Neural cell (in vitro differentiated cells): ENCODE measurements at regions not wholly inside any gene's neighbourhood (a gene's known extent, or its start where the extent isn't known, plus 50 kb on each side); places are given as distances from the start of the nearest gene placed in this dataset.

ENCODE experiments used
- H2AFZ ChIP-seq: fragments of 200-600, 300-800 bp; sonication (generic), shearing (Covaris generic); 2 replicates; pipeline ENCODE4 v1.6.0; 2014; ENCODE audit warnings: low read depth, mild to moderate bottlenecking, antibody characterized with exemption, low read length, moderate library complexity
- H3F3A ChIP-seq: fragments of 200-600 bp; shearing (Covaris generic); 2 replicates; pipeline ENCODE4 v1.6.1; 2016; ENCODE audit warnings: mild to moderate bottlenecking, moderate library complexity, mixed read lengths, antibody characterized with exemption, low read length; ENCODE audit not compliant: insufficient read depth, poor library complexity, severe bottlenecking
- H3K27ac ChIP-seq: fragments of 200-600, 300-800 bp; sonication (generic), shearing (Covaris generic); 2 replicates; pipeline ENCODE4 v1.5.1; 2014; ENCODE audit warnings: mild to moderate bottlenecking, low read length, moderate library complexity
- H3K27me3 ChIP-seq: fragments of 300-800, 200-600 bp; sonication (generic), shearing (Covaris generic); 2 replicates; pipeline ENCODE4 v1.6.0; 2014; ENCODE audit warnings: mild to moderate bottlenecking, low read depth, low read length, moderate library complexity; ENCODE audit not compliant: insufficient read depth
- H3K36me3 ChIP-seq: fragments of 300-800, 200-600 bp; sonication (generic), shearing (Covaris generic); 2 replicates; pipeline ENCODE4 v1.5.1; 2014; ENCODE audit warnings: mild to moderate bottlenecking, antibody characterized with exemption, low read length, moderate library complexity; ENCODE audit not compliant: insufficient read depth
- H3K4me2 ChIP-seq: fragments of 300-800, 200-600 bp; sonication (generic), shearing (Covaris generic); 2 replicates; pipeline ENCODE4 v1.6.0; 2014; ENCODE audit warnings: mild to moderate bottlenecking, low read length
- H3K4me3 ChIP-seq: fragments of 300-800, 200-600 bp; sonication (generic), shearing (Covaris generic); 2 replicates; pipeline ENCODE4 v1.5.1; 2014; ENCODE audit warnings: mild to moderate bottlenecking, low read length, moderate library complexity
- H3K79me2 ChIP-seq: fragments of 200-600 bp; shearing (Covaris generic); replicated peaks from 2 replicates; pipeline ENCODE4 v1.6.0; 2014; ENCODE audit warnings: mild to moderate bottlenecking, low read length, moderate library complexity; ENCODE audit not compliant: insufficient read depth
- H3K9ac ChIP-seq: fragments of 300-800, 200-600 bp; sonication (generic), shearing (Covaris generic); 2 replicates; pipeline ENCODE4 v1.6.1; 2016; ENCODE audit warnings: mild to moderate bottlenecking, low read length, mixed read lengths
- H3K9me2 ChIP-seq: fragments of 200-600 bp; shearing (Covaris generic); 2 replicates; pipeline ENCODE4 v1.6.1; 2016; ENCODE audit warnings: mild to moderate bottlenecking, low read length, mixed read lengths; ENCODE audit not compliant: insufficient read depth
- H3K9me3 ChIP-seq: fragments of 200-600, 300-800 bp; sonication (generic), shearing (Covaris generic); 2 replicates; pipeline ENCODE4 v1.6.1; 2016; ENCODE audit warnings: mild to moderate bottlenecking, mixed run types, low read length, moderate library complexity, mixed read lengths
- H4K20me1 ChIP-seq: fragments of 200-600 bp; shearing (Covaris generic); 2 replicates; pipeline ENCODE4 v1.6.1; 2016; ENCODE audit warnings: mild to moderate bottlenecking, mixed run types; ENCODE audit not compliant: insufficient read depth
- EP300 ChIP-seq: fragments of 450-650 bp; conservative IDR thresholded peaks from 2 replicates; pipeline ENCODE4 v1.6.1; 2014; ENCODE audit warnings: antibody characterized with exemption, mild to moderate bottlenecking, moderate library complexity; ENCODE audit not compliant: poor library complexity, severe bottlenecking
- EZH2 ChIP-seq: fragments of 200-600, 300-800 bp; shearing (Covaris generic), sonication (generic); IDR thresholded peaks from 2 replicates; pipeline ENCODE4 v1.6.1; 2014; ENCODE audit warnings: antibody characterized with exemption, low read length, borderline replicate concordance, mild to moderate bottlenecking; ENCODE audit not compliant: insufficient read depth, poor library complexity, severe bottlenecking
- MXI1 ChIP-seq: fragments of 450-650 bp; conservative IDR thresholded peaks from 2 replicates; pipeline ENCODE4 v1.6.1; 2014; ENCODE audit warnings: antibody characterized with exemption, mild to moderate bottlenecking; ENCODE audit not compliant: poor library complexity, severe bottlenecking
- POLR2AphosphoS5 ChIP-seq: IDR thresholded peaks from 2 replicates; pipeline ENCODE4 v1.6.1; 2012
- RAD21 ChIP-seq: fragments of 450-650 bp; conservative IDR thresholded peaks from 2 replicates; pipeline ENCODE4 v1.6.1; 2014; ENCODE audit warnings: antibody characterized with exemption, mild to moderate bottlenecking, moderate library complexity
- SMC3 ChIP-seq: fragments of 450-650 bp; conservative IDR thresholded peaks from 2 replicates; pipeline ENCODE4 v1.6.1; 2014; ENCODE audit warnings: antibody characterized with exemption, mild to moderate bottlenecking, moderate library complexity; ENCODE audit not compliant: poor library complexity
- TAF1 ChIP-seq: IDR thresholded peaks from 2 replicates; pipeline ENCODE4 v1.6.1; 2012; ENCODE audit warnings: low read depth
- TF ChIP-seq, protein P1 (sequence below): IDR thresholded peaks from 2 replicates; pipeline ENCODE4 v1.6.1; 2012; ENCODE audit warnings: borderline replicate concordance
- TF ChIP-seq, protein P2 (sequence below): fragments of 450-650 bp; IDR thresholded peaks from 2 replicates; pipeline ENCODE4 v1.5.1; 2014; ENCODE audit warnings: antibody characterized with exemption, mild to moderate bottlenecking, moderate library complexity; ENCODE audit not compliant: poor library complexity, severe bottlenecking

GRCh38 chr2:123093199-123093598 lies 931.9 kb upstream of the CNTNAP5 start:
- Histone ChIP-seq H2AFZ (no peak overlapping the region), H3K4me2 (no peak overlapping the region), H3K9ac (no peak overlapping the region), H3K27ac (no peak overlapping the region), H3K9me3 (no peaks in the 10 kb centered on the region), H3K9me2 (no peaks in the 10 kb centered on the region), H4K20me1 (no peaks in the 10 kb centered on the region), H3F3A (no peaks in the 10 kb centered on the region), H3K36me3 (no peaks in the 10 kb centered on the region), H3K27me3 (no peaks in the 10 kb centered on the region), H3K79me2 (no peaks in the 10 kb centered on the region), H3K4me3 (no peak overlapping the region)
- TF ChIP-seq, protein P1, sequence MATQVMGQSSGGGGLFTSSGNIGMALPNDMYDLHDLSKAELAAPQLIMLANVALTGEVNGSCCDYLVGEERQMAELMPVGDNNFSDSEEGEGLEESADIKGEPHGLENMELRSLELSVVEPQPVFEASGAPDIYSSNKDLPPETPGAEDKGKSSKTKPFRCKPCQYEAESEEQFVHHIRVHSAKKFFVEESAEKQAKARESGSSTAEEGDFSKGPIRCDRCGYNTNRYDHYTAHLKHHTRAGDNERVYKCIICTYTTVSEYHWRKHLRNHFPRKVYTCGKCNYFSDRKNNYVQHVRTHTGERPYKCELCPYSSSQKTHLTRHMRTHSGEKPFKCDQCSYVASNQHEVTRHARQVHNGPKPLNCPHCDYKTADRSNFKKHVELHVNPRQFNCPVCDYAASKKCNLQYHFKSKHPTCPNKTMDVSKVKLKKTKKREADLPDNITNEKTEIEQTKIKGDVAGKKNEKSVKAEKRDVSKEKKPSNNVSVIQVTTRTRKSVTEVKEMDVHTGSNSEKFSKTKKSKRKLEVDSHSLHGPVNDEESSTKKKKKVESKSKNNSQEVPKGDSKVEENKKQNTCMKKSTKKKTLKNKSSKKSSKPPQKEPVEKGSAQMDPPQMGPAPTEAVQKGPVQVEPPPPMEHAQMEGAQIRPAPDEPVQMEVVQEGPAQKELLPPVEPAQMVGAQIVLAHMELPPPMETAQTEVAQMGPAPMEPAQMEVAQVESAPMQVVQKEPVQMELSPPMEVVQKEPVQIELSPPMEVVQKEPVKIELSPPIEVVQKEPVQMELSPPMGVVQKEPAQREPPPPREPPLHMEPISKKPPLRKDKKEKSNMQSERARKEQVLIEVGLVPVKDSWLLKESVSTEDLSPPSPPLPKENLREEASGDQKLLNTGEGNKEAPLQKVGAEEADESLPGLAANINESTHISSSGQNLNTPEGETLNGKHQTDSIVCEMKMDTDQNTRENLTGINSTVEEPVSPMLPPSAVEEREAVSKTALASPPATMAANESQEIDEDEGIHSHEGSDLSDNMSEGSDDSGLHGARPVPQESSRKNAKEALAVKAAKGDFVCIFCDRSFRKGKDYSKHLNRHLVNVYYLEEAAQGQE: no peak
- TF ChIP-seq SMC3 (no peak), MXI1 (no peak), POLR2AphosphoS5 (no peak), EZH2 (no peak), RAD21 (no peak), TAF1 (no peak), EP300 (no peak)
- TF ChIP-seq, protein P2, sequence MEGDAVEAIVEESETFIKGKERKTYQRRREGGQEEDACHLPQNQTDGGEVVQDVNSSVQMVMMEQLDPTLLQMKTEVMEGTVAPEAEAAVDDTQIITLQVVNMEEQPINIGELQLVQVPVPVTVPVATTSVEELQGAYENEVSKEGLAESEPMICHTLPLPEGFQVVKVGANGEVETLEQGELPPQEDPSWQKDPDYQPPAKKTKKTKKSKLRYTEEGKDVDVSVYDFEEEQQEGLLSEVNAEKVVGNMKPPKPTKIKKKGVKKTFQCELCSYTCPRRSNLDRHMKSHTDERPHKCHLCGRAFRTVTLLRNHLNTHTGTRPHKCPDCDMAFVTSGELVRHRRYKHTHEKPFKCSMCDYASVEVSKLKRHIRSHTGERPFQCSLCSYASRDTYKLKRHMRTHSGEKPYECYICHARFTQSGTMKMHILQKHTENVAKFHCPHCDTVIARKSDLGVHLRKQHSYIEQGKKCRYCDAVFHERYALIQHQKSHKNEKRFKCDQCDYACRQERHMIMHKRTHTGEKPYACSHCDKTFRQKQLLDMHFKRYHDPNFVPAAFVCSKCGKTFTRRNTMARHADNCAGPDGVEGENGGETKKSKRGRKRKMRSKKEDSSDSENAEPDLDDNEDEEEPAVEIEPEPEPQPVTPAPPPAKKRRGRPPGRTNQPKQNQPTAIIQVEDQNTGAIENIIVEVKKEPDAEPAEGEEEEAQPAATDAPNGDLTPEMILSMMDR: no peak

GRCh38 chr2:123095219-123095835 lies 929.8 kb upstream of the CNTNAP5 start:
- no peaks in the 10 kb centered on the region for H3K36me3 ChIP-seq
- TF ChIP-seq, protein P1: no peak
- no peak for TF ChIP-seq RAD21
- TF ChIP-seq, protein P2: no peak
- TF ChIP-seq SMC3: no peak
- TF ChIP-seq EZH2: no peak
- TF ChIP-seq TAF1: no peak
- no peak for TF ChIP-seq MXI1
- TF ChIP-seq EP300: no peak
- no peak for TF ChIP-seq POLR2AphosphoS5
- no peak overlapping the region for H3K4me3 ChIP-seq
- no peak overlapping the region for H2AFZ ChIP-seq
- H4K20me1 ChIP-seq: no peaks in the 10 kb centered on the region
- H3K79me2 ChIP-seq: no peaks in the 10 kb centered on the region
- no peaks in the 10 kb centered on the region for H3K27me3 ChIP-seq
- H3F3A ChIP-seq: no peaks in the 10 kb centered on the region
- no peak overlapping the region for H3K9ac ChIP-seq
- no peak overlapping the region for H3K27ac ChIP-seq
- H3K9me2 ChIP-seq: no peaks in the 10 kb centered on the region
- H3K4me2 ChIP-seq: no peak overlapping the region
- no peaks in the 10 kb centered on the region for H3K9me3 ChIP-seq
